Spleen (tissue), 7 donors: ENCODE measurements at regions not wholly inside any gene's neighbourhood (a gene's known extent, or its start where the extent isn't known, plus 50 kb on each side); places are given as distances from the start of the nearest gene placed in this dataset.

Source experiments
- CTCF ChIP-seq, 11 experiments: fragments of 200-600 bp in 7 of 11; fragments of 450-650 bp in 4 of 11; sonication (generic) in 4 of 11; IDR thresholded peaks in 8 of 11; conservative IDR thresholded peaks in 3 of 11; 1 replicate in 7 of 11; 2 replicates in 4 of 11; pipeline versions ENCODE4 v1.4.0 to v1.8.0; 2016 to 2021; ENCODE audit warnings: antibody characterized with exemption in 11 of 11, inconsistent platforms in 4 of 11, mild to moderate bottlenecking in 1 of 11
- POLR2A ChIP-seq, 3 donors: fragments of 450-650 bp; IDR thresholded peaks; one replicate each; pipeline ENCODE4 v1.5.1; 2017; ENCODE audit warnings: antibody characterized with exemption in 3 of 3, mild to moderate bottlenecking in 1 of 3
- POLR2AphosphoS5 ChIP-seq, 3 donors: sonication (generic); formaldehyde crosslinking; IDR thresholded peaks; one replicate each; pipeline ENCODE4 v1.5.1; 2017; ENCODE audit warnings: antibody characterized with exemption in 3 of 3
- donor health status: DM: no; HTN: no; CAD: no; lungs with moderate emphysema.
- donor health status: DM: no; HTN: no; CAD: no.
- donor health status: DM: no; HTN: no; CAD: no.

GRCh38 chr2:107627926-107628325 lies 198.8 kb upstream of the RGPD4 start:
- TF ChIP-seq POLR2A (IDR thresholded peaks at IDR 0.05) (no peak), CTCF (IDR thresholded peaks at IDR 0.05 in 8 of 11, conservative IDR thresholded peaks at IDR 0.05 in 3 of 11) (no peak), POLR2AphosphoS5 (IDR thresholded peaks at IDR 0.05) (no peak)
